Endodermal cell (in vitro differentiated cells): ENCODE measurements at regions not wholly inside any gene's neighbourhood (a gene's known extent, or its start where the extent isn't known, plus 50 kb on each side); places are given as distances from the start of the nearest gene placed in this dataset.

ENCODE experiments used
- DNase-seq: peaks from one replicate; pipeline ENCODE4 v3.0.0-alpha.2; 2017
- H3K27ac ChIP-seq: 2 replicates; pipeline ENCODE4 v1.5.1; 2013; ENCODE audit warnings: mild to moderate bottlenecking, low read depth, low read length, moderate library complexity
- H3K27me3 ChIP-seq: 2 replicates; pipeline ENCODE4 v1.6.1; 2013; ENCODE audit warnings: mild to moderate bottlenecking, low read length, moderate library complexity; ENCODE audit not compliant: insufficient read depth, control insufficient read depth, poor library complexity, severe bottlenecking
- H3K36me3 ChIP-seq: 2 replicates; pipeline ENCODE4 v1.7.0; 2013; ENCODE audit warnings: mild to moderate bottlenecking, low read length, moderate library complexity; ENCODE audit not compliant: control insufficient read depth, insufficient read depth
- H3K4me1 ChIP-seq: one replicate; pipeline ENCODE4 v1.7.0; 2013; ENCODE audit warnings: low read length; ENCODE audit not compliant: control insufficient read depth, insufficient read depth
- H3K4me3 ChIP-seq: 2 replicates; pipeline ENCODE4 v1.5.1; 2013; ENCODE audit warnings: mild to moderate bottlenecking, low read length, moderate library complexity
- H3K9ac ChIP-seq: 2 replicates; pipeline ENCODE4 v1.6.1; 2013; ENCODE audit warnings: mild to moderate bottlenecking, low read length, moderate library complexity; ENCODE audit not compliant: poor library complexity, severe bottlenecking; ENCODE audit errors: extremely low read depth
- H3K9me3 ChIP-seq: 2 replicates; pipeline ENCODE4 v1.6.1; 2013; ENCODE audit warnings: mild to moderate bottlenecking, low read length, moderate library complexity; ENCODE audit not compliant: control insufficient read depth
- H3K27ac Mint-ChIP-seq: 2 replicates; pipeline ENCODE4 v1.8.0; 2020; ENCODE audit warnings: mixed read lengths
- H3K27me3 Mint-ChIP-seq: 2 replicates; pipeline ENCODE4 v1.8.0; 2021; ENCODE audit warnings: mild to moderate bottlenecking, mixed read lengths; ENCODE audit not compliant: insufficient read depth
- H3K36me3 Mint-ChIP-seq: 2 replicates; pipeline ENCODE4 v1.8.0; 2020; ENCODE audit warnings: low read depth, mixed read lengths
- H3K4me1 Mint-ChIP-seq: 2 replicates; pipeline ENCODE4 v1.8.0; 2020; ENCODE audit warnings: mixed read lengths
- H3K4me3 Mint-ChIP-seq: 2 replicates; pipeline ENCODE4 v1.8.0; 2020; ENCODE audit warnings: mild to moderate bottlenecking, moderate library complexity, mixed read lengths
- H3K9me3 Mint-ChIP-seq: 2 replicates; pipeline ENCODE4 v1.8.0; 2020; ENCODE audit warnings: mild to moderate bottlenecking, mixed read lengths
- WGBS, 2 experiments: methylation state at CpG; one replicate each; pipeline versions ENCODE4 v1.1.5 to v1.1.7; 2013; ENCODE audit warnings: missing lambda C conversion rate in 2 of 2, mixed read lengths in 1 of 2; ENCODE audit not compliant: insufficient coverage in 1 of 2, insufficient read length in 1 of 2; 5-methylcytosine and 5-hydroxymethylcytosine counted together
- TF ChIP-seq, protein P1 (sequence below): fragments of 200-600 bp; sonication (generic); conservative IDR thresholded peaks from 2 replicates; pipeline ENCODE4 v1.5.0; 2021; ENCODE audit warnings: antibody characterized with exemption, mild to moderate bottlenecking

DNA sequence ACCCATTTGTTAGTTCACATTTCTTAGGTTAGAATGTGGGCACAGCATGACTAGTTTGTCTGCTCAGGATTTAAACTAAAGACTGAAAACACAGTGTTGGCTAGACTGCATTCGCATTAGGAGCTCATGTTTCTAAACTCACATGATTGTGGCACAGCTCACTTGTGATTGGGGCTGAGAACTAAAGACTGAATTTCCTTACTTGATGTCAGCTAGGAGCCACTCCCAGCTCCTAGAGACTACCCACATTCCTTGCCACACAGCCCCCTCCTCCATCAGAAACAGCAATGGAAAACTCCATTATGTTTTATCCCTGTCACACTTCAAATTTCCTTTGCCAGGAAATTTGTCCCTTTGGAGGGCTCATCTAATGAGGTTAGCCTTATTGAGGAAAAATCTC, 170.2 kb upstream of the NUDT6 start:
- H3K4me1 Mint-ChIP-seq, result no peaks in the 10 kb centered on the region
- Histone ChIP-seq H3K27me3 (no peaks in the 10 kb centered on the region), H3K9ac (no peak overlapping the region), H3K36me3 (peaks cover 7% of the 10 kb centered on the region), H3K4me3 (no peak overlapping the region), H3K27ac (no peak overlapping the region), H3K9me3 (peaks cover 11% of the 10 kb centered on the region), H3K4me1 (no peaks in the 10 kb centered on the region)
- TF ChIP-seq, protein P1, sequence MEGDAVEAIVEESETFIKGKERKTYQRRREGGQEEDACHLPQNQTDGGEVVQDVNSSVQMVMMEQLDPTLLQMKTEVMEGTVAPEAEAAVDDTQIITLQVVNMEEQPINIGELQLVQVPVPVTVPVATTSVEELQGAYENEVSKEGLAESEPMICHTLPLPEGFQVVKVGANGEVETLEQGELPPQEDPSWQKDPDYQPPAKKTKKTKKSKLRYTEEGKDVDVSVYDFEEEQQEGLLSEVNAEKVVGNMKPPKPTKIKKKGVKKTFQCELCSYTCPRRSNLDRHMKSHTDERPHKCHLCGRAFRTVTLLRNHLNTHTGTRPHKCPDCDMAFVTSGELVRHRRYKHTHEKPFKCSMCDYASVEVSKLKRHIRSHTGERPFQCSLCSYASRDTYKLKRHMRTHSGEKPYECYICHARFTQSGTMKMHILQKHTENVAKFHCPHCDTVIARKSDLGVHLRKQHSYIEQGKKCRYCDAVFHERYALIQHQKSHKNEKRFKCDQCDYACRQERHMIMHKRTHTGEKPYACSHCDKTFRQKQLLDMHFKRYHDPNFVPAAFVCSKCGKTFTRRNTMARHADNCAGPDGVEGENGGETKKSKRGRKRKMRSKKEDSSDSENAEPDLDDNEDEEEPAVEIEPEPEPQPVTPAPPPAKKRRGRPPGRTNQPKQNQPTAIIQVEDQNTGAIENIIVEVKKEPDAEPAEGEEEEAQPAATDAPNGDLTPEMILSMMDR, result no peak
- WGBS, 2 experiments, result 93% methylated on average over 1 of the region's 1 CpG; no CpG with 5 or more reads in 1 of the 2 experiments
- H3K4me3 Mint-ChIP-seq, result no peak overlapping the region
- no peaks in the 10 kb centered on the region for H3K9me3 Mint-ChIP-seq
- H3K27ac Mint-ChIP-seq, result no peak overlapping the region
- no peaks in the 10 kb centered on the region for H3K27me3 Mint-ChIP-seq
- DNase-seq, result no peak
- peaks cover 21% of the 10 kb centered on the region for H3K36me3 Mint-ChIP-seq

DNA sequence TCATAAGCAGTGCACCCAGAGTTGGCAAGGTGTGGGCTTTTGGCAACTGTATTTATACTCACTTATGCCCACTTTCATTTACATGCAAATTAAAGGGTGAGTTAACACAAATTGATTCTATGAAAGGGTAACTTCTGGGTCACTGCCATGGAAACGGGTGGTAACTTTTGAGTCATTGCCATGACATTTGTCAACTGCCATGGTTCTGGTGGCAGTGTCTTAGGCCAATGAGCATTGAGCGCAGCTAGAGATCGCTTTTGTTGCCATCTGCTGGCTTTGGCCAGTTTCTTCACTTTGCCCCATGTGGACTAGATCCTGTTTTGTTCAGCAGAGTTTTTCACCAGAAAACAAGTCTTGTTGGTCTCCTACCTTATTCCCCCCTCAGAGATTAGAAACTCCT, 170.8 kb upstream of the NUDT6 start:
- H3K36me3 Mint-ChIP-seq, result peaks cover 21% of the 10 kb centered on the region
- no peak for DNase-seq
- Histone ChIP-seq H3K9ac (no peak overlapping the region), H3K27ac (no peak overlapping the region), H3K36me3 (peaks cover 7% of the 10 kb centered on the region), H3K9me3 (peaks cover 11% of the 10 kb centered on the region), H3K4me1 (no peaks in the 10 kb centered on the region), H3K27me3 (no peaks in the 10 kb centered on the region), H3K4me3 (no peak overlapping the region)
- no peak overlapping the region for H3K4me3 Mint-ChIP-seq
- H3K27me3 Mint-ChIP-seq, result no peaks in the 10 kb centered on the region
- WGBS, 2 experiments, result 96 to 100% methylated on average over 2 to 3 of the region's 3 CpGs
- TF ChIP-seq, protein P1, result peak; percentile 23
- no peaks in the 10 kb centered on the region for H3K9me3 Mint-ChIP-seq
- no peaks in the 10 kb centered on the region for H3K4me1 Mint-ChIP-seq
- H3K27ac Mint-ChIP-seq, result no peak overlapping the region

DNA sequence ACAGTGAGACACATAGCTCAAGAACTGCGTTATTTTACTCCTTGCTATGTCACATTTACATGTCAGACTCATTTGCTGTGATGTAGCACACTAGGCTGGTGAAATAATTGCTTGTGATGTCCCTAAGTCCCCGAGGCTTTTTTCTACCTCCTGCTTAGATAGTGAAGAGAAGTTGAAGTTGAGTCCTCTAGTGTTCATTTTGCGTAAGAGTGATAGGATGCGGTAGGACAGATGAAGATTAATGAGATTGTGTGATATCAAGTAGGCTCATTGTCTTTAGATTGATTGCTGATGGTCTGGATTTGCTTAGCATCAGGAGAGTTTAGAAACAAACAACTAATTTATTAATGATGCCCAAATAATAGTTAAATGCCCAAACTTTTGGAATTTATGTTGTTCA, 173.6 kb upstream of the NUDT6 start:
- Histone ChIP-seq H3K4me3 (no peak overlapping the region), H3K9me3 (peaks cover 5% of the 10 kb centered on the region), H3K4me1 (no peaks in the 10 kb centered on the region), H3K27me3 (no peaks in the 10 kb centered on the region), H3K36me3 (peaks cover 2% of the 10 kb centered on the region), H3K27ac (no peak overlapping the region), H3K9ac (no peak overlapping the region)
- peaks cover 14% of the 10 kb centered on the region for H3K36me3 Mint-ChIP-seq
- no peaks in the 10 kb centered on the region for H3K9me3 Mint-ChIP-seq
- TF ChIP-seq, protein P1, result peak; percentile 80
- H3K4me1 Mint-ChIP-seq, result peaks cover 4% of the 10 kb centered on the region
- H3K27me3 Mint-ChIP-seq, result no peaks in the 10 kb centered on the region
- no peak overlapping the region for H3K4me3 Mint-ChIP-seq
- H3K27ac Mint-ChIP-seq, result no peak overlapping the region
- no peak for DNase-seq
- 72 to 78% methylated on average over 4 of the region's 4 CpGs for WGBS, 2 experiments
